HG02840 (cell line): ENCODE measurements at regions not wholly inside any gene's neighbourhood (a gene's known extent, or its start where the extent isn't known, plus 50 kb on each side); places are given as distances from the start of the nearest gene placed in this dataset.
"Not testable (repeated sequence)": the region's sequence is repeated elsewhere in the genome, so short reads cannot be mapped to it uniquely, and the experiment has no call there.

Experiments
- ATAC-seq: cut with Tn5 transposase; IDR thresholded peaks from one replicate; pipeline ENCODE4 v1.9.1; 2021; ENCODE audit warnings: mild to moderate bottlenecking, moderate library complexity, moderate number of reproducible peaks; ENCODE audit not compliant: unreplicated experiment, low FRiP score

DNA sequence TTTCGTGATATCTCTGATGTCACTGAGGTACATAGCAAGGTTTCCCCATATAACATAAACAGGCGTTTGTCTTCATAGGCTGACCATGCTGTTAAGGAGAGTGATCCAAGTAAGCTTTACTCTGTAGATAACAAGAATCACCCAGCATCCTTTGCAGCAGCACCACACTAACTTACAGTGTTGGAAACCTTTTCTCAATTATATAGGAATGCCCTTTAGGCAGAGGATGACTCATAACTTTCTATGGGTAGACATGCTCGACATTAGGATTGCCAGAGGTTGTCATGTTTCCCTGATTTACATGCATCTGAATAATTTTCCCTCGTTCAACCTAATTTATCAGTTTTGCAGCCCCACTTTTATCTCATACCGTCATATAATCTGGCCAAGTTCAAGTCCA is 870.0 kb upstream of the CDH9 start:
- ATAC-seq, result no peak

DNA sequence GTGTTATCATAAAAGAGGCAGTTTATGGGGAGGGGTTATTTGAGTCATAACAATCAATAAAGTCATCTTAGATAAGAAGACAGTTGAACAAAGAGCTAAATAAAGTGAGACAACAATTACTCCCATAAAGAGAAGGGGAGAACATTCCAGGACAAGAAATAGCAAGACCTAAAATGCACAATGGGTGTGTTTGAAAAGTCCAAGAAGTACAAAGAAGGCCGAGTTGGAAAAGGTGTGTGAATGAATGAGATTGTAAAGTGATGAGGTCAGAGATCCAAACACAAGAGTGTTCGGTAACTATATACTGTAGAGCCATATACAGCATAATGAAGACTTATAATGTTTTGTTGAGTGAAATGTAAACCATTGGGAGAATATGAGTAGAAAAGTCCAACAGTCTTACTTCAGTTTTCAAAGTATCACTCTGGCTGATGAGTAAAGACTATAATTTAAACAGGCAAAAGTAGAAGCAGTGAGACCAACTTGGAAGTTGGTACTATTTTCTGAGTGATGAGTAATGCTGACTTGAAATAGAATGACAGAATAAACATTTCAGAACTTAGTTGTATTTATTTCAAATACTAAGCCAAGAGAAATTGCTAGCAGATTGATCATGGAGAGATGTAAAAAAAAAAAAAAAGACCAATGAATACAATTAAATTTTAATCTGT is 868.7 kb upstream of the CDH9 start:
- ATAC-seq, result no peak

DNA sequence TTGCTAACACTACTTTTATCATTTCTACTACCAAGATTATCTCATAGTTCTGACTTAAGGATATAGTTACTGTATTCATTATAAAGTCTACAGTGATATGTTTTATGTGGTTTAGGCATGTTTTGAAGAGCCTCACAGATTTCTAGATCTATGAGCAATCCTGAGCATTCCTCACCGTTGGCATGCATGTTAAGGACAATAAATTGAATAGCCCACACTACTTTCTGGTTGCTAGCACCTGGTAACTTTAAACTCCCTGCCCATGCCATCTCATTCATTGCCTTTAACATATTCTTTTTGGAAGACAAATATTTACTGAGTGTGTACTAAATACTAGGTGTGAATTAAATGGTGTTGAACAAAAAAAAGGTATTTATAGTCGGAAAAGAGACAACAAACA is 868.1 kb upstream of the CDH9 start:
- ATAC-seq, result no peak

DNA sequence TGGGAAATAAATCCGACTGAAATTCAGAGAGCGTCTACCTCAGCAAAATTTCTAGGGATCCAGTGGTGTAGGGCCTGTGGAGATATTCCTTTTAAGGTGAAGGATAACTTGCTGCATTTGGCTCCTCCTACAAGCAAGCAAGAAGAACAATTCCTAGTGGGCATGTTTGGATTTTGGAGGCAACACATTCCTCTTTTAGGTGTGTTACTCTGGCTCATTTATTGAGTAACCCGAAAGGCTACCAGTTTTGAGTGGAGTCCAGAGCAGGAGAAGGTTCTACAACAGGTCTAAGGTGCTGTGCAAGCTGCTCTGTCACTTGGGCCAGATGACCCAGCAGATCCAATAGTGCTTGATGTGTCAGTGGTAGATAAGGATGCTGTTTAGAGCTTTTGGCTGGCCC is 862.4 kb upstream of the CDH9 start:
- ATAC-seq, result no peak

DNA sequence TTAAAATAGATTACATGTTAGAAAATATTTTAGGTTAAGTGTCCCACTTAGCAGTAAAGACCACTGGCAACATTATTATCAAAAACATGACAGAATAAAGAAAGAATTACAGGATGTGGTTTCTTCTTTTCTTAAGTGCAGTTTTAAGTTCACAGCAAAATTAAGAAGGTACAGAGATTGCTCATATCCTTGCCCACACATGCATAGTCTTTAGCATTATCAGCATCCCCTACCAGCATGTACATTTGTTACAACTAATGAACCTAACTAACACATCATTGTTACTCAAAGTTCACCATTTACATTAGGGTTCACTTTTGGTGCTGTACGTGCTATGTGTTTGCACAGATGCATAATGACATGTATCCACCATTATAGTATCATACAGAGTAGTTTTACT is 837.7 kb upstream of the CDH9 start:
- ATAC-seq, result no peak

DNA sequence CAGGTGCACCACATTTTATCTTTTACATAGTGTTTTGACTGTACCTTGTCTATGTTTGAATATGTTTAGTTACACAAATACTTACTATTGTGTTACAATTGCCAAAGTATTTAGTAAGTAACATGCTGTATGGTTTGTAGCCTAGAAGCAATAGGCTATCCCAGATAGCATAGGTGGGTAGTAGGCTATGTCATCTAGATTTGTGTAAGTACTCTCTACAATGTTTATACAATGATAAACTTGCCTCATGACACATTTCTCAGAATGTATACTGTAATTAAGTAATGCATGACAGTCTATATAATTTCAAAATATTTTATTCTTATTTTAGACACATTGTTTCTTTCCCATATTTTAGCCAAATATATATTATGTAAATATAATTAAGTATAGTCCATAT is 836.8 kb upstream of the CDH9 start:
- ATAC-seq, result no peak

DNA sequence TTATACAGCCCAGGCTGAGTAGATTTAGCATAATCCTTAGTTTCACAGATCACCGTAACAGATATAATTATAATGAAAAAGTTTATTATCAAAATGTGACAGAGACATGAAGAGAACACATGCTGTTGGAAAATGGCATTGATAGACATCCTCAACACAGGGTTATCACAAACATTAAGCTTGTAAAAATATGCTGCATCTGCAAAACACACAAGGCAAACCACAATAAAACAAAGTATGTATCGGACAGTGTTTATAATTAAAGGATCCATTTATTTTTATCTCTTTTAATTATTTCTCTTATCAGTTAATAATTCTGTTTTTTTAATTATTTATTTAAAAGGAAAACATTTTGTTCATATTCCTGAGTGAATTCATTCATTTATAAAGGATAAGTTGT is 829.9 kb upstream of the CDH9 start:
- no peak for ATAC-seq

DNA sequence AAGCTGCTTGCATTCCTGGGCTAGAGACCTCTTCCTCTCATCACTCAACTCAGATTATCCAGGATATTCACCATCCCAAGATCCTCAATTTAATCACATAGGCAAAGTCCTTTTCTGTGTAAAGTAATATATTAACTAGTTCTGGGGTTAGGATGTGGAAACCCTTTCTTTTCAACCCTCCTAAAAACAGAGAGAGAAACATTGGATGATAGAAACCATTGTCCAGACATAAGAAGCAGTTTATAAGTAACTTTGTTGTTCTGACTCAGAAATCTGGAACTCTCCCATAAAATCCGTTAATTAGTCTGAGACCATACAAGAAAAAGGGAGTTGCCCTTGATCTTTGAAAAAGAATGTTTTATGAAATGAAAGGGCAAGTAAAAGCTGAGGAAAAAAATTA is 817.1 kb upstream of the CDH9 start:
- no peak for ATAC-seq

DNA sequence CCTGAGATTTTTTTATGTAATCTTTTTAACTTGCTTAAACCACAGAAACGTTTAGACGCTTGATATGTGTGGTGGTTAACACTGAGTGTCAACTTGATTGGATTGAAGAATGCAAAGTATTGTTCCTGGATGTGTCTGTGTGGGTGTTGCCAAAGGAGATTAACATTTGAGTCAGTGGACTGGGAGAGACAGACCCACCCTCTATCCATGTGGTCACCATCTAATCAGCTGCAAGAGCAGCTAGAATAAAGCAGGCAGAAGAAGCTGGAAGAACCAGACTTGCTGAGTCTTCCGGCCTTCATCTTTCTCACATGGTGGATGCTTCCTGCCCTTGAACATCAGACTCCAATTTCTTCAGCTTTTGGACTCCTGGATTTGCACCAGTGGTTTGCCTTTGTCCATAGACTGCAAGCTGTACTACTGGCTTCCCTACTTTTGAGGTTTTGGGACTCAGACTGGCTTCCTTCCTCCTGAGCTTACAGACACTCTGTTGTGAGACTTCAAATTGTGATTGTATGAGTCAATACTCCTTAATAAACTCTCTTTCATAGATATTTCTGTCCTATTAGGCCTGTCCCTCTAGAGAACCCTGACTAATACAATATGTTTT is 816.0 kb upstream of the CDH9 start:
- no peak for ATAC-seq

DNA sequence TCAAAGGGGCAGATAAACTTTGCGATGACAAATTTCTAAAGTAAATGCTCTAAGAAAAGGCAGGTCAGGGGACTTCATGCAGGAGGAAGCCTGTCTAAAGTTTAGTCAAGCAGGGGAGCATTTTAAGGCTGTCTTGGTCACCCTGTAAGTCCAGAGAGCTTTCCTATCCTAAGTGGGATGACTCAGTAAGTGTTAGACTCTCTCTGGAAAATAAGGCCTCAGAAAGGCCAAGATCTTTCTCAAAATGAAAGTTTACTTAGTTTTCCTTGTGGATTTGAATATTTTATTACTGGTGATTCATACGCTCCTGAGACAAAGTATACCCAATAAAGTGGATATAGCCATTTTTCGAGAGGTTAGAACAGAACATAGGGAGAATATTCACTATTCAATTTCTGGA is 806.9 kb upstream of the CDH9 start:
- no peak for ATAC-seq

DNA sequence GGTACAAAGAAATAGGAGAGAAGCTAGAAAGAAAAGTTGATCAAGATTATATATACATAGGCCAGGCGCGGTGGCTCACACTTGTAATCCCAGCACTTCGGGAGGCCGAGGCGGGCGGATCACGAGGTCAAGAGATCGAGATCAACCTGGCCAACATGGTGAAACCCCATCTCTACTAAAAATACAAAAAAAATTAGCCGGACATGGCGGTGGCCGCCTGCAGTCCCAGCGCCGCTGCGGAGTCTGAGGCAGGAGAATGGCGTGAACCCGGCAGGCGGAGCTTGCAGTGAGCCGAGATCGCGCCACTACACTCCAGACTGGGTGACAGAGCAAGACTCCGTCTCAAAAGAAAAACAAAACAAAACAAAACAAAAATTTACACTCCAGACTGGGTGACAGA is 798.3 kb upstream of the CDH9 start:
- not testable (repeated sequence) for ATAC-seq

DNA sequence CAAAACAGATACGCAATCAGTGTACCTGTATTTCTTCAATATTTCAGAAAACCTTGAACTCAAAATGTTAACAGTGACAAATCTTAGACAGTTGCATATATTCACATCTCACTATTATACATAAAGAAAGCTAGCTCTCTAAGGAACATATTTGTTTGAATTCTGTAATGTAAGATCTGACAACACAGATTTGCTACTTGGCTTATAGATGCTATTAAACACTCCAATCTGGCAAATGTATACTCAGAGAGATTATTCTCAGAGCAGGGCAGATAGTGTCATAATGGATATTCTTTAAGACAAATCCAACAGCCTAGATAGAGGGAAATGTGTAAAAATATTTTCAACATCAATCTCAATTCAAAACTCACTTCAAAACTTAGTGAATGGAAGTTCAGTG is 794.5 kb upstream of the CDH9 start:
- no peak for ATAC-seq

DNA sequence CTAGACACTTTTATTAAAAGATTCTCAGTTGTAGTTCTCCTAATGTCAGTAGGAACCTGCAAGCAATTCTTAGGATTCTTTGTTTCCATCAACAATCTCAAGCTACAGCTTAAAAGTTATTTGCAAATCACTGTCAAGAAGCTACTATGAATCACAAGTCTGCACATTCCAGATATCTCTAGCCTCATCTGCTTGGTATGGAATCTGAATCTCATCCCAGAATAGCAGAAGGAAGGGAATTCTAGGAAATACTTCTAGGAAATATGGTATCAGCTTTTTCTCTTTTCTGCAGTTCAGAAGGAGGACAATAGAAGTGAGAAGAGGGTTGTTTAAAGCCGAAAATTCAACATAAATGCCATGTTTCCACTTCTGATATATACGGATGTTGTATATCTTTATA is 792.2 kb upstream of the CDH9 start:
- no peak for ATAC-seq

DNA sequence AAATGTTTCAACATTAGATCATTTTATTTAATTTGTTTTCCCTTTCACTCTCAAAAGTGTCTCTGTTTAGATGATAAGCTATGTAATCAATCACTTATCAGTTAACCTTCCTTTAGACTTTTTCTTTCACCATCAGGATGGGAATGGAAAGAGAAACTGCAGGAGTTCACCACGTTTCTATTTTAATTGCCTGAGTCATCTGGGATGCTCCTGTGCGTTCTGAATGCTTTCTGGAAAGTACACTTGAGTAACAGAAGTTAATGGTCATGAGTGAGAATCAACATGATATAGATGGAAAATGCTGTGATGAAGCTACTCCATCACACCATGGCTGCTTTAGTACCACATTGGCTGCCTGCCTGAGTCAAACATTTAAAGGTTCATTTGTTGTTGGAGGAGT is 783.3 kb upstream of the CDH9 start:
- ATAC-seq, result no peak

DNA sequence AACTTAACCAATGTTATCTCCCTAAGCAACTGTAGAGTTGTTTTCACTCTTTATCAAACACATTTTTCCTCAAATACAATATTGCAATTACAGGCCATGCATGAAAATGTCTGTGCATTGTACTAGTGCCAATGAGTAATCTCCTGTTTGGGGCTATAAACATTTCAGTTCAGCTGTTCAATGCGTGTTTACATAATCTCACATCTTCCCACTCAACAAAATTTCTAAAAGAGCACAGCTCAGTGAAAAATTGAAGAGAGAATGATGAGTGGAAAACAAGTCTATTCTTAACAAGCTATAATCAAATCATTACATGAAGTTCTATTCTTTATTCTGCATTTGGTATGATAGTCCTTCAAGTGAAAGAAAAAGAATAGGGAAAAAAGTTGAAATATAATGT is 780.5 kb upstream of the CDH9 start:
- ATAC-seq, result no peak

DNA sequence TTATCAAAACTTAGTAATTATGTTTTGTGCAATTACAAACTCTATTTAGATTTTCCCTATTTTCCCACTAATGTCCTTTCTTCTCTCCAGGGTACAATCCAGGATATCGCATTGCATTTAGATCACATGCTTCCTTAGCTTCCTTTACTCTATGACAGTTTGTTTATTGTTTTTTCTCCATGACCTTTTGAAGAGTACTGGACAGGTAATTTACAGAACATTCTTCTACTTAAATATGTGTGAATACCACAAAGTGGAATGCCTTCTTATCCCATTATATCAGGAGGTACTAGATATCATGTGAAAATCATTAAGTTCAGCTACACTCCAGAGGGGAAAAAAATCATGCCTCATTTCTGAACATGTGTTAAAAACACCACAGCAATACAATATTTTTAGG is 776.6 kb upstream of the CDH9 start:
- no peak for ATAC-seq

DNA sequence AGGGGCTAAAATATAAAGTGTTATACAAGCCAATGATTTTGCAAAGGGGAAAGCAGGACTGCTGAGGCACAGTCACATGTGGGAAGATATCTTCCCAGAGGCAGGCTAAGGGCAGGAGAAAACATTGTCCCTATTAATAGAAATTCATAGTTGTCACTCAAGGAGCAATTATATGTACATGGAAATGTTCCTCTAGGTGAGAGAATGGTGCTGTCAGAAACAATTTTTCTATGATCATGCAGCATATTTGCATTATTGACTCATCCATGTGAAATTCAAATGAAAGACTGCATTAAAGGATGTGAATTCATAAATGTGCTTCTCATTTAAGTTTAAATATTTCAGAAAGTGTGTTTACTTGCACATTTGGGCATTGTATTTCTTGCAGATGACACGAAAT is 775.9 kb upstream of the CDH9 start:
- no peak for ATAC-seq

DNA sequence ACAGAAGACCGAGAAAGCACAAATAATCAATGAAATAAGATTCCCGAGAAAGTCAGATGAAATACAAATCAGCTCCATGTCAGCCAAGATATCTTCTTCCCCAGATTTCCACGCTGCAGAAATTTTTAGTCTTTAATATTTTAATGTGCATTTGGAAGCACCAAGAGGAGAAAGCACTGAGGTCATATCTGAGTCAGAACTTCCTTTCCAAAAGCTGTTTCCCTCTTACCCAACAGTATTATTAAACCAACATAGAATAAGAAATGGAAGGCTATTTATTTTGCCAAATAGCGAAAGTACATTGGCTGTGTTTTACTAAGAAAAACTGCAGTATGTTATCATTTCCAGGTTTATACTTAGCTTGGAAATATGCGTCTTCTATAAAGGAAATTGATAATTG is 772.1 kb upstream of the CDH9 start:
- no peak for ATAC-seq

DNA sequence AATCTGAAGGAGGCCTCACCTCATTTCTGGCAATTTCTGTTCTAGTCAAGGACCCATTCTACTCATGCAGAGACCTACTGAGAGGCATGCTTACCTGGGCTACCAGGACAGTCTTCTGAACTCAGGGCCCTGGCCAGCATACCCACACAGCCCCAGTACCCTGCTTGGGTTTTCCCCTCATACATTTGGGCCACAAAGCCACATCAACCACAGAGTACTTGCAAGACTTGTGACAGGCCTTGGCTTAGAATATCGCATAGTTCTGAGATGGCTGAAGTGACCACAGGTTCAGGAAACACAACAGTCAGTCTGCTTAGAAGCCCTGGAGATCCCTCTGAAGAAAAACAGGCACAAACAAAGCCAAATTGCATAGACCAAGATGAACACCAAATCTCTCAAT is 758.8 kb upstream of the CDH9 start:
- ATAC-seq, result no peak

DNA sequence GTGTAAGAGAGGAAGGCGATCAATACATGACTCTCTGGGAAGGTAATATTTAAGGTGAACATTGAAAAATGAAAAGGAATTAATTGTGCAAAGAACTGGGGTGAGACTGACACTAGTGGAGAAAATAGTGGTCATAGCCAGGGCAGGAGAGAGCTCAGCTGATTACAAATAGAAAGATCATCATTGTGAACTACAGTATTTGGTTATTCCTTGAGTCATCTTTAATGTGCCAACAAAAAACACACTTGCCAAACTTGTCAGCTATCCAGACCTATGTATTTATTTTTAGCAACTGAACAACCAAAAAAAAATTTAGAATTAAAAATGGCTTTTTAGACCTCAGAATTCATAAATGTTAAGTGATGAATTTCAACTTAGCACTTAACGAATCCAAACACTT is 749.8 kb upstream of the CDH9 start:
- no peak for ATAC-seq

DNA sequence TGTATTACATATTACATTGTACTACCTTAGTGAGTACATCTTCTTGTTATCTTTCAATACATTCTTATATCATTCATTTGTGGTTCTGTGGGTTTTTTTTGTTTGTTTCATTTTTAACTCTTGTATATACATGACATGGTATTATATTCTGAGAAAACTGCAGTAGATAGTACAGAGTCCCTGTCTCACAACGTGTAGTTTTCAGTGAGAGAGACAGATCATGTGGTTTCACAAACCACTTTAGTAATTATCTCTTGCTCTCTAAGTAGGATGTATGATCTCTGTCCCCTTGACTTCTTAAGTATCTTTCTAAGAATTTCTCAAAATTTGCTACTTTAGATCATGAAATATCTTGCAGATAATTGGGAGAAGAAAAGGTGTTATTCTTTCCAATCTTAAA is 745.9 kb upstream of the CDH9 start:
- no peak for ATAC-seq

DNA sequence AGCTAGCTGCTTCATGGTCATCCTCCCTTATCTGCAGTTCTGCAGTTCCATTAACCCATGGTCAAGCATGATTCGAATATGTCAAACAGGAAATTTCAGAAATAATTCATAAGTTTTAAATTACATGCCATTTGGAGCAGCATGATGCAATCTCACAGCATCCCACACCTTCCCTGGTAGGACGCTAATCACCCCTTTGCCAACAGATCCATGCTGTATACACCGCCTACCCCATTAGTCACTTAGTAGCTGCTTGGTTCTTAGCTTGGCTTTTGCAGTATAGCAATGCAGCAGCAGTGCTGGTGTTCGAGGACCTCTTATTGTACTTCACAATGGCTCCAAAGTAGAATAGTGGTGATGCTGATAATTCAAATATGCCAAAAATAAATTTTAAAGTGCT is 739.7 kb upstream of the CDH9 start:
- ATAC-seq, result no peak

DNA sequence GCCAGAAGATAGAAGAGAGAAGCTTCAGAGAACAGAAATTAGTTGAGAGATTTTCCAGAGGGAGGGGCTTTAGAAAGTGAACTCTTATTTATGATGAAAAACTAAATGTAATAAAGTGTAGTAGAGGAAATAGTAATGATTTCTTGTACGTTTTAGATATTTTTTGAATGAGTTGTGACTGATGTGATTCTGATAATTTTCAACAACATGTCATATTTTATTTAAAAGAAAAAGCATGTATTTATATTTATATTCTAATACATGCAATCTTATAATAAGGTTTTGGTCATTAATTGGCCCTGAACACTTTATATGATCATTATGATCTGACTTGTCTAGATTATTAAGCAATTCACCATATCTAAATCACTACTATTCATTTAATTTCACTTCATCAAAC is 735.2 kb upstream of the CDH9 start:
- no peak for ATAC-seq
